Amygdala (tissue), 56 donors: ENCODE measurements at regions not wholly inside any gene's neighbourhood (a gene's known extent, or its start where the extent isn't known, plus 50 kb on each side); places are given as distances from the start of the nearest gene placed in this dataset.
A peak's percentile ranks its signal among the peaks of the same experiment; 100 is the strongest.
"Not testable (repeated sequence)": the region's sequence is repeated elsewhere in the genome, so short reads cannot be mapped to it uniquely, and the experiment has no call there.

Experiments
- DNase-seq, 56 donors: peaks; one replicate each; lab custom pipeline; 2025; lab: John Stamatoyannopoulos, UW

- DNase-seq: no peak
These were observed 90.2 kb downstream of the MRM1 start for GRCh38 chr17:36691606-36692005.

- DNase-seq: no peak
These were observed 93.7 kb downstream of the MRM1 start for GRCh38 chr17:36695082-36695481.

GRCh38 chr17:36695710-36696109 lies 94.3 kb downstream of the MRM1 start:
- not testable (repeated sequence) for DNase-seq

GRCh38 chr17:36696805-36697204 lies 95.4 kb downstream of the MRM1 start:
- DNase-seq: no peak

- DNase-seq: no peak
These were observed 96.6 kb downstream of the MRM1 start for GRCh38 chr17:36697903-36698530.

- no peak for DNase-seq
These were observed 100.2 kb downstream of the MRM1 start for GRCh38 chr17:36701429-36702099.

- DNase-seq: no peak
These were observed 101.3 kb downstream of the MRM1 start for GRCh38 chr17:36702636-36703035.

GRCh38 chr17:36703860-36704266 lies 102.5 kb downstream of the MRM1 start:
- DNase-seq: peak in 26 of 56 donors; percentile 7 to 64 (median 24)

- DNase-seq: no peak
These were observed 104.0 kb downstream of the MRM1 start for GRCh38 chr17:36705283-36705795.

- peak in 6 of 56 donors; percentile 2 to 18 (median 8) for DNase-seq
These were observed 104.7 kb downstream of the MRM1 start for GRCh38 chr17:36705874-36706731.

- no peak for DNase-seq
These were observed 106.5 kb downstream of the MRM1 start for GRCh38 chr17:36707904-36708303.

GRCh38 chr17:36714789-36715188 lies 113.4 kb downstream of the MRM1 start:
- DNase-seq: no peak

GRCh38 chr17:36715951-36716350 lies 114.6 kb downstream of the MRM1 start:
- DNase-seq: no peak

- DNase-seq: no peak
These were observed 115.7 kb downstream of the MRM1 start for GRCh38 chr17:36717088-36717487.

GRCh38 chr17:36720131-36720530 lies 118.7 kb downstream of the MRM1 start:
- no peak for DNase-seq

- DNase-seq: no peak
These were observed 120.3 kb downstream of the MRM1 start for GRCh38 chr17:36721560-36722120.

- peak in 39 of 56 donors; percentile 6 to 64 (median 31) for DNase-seq
These were observed 120.9 kb downstream of the MRM1 start for GRCh38 chr17:36722121-36722902.

- DNase-seq: no peak
These were observed 121.5 kb downstream of the MRM1 start for GRCh38 chr17:36722903-36723263.

GRCh38 chr17:36723459-36724025 lies 122.2 kb downstream of the MRM1 start:
- no peak for DNase-seq

- DNase-seq: no peak
These were observed 124.8 kb downstream of the MRM1 start for GRCh38 chr17:36726199-36726598.
